ENCODE measurements at regions not wholly inside any gene's neighbourhood (a gene's known extent, or its start where the extent isn't known, plus 50 kb on each side); places are given as distances from the start of the nearest gene placed in this dataset.

DNA sequence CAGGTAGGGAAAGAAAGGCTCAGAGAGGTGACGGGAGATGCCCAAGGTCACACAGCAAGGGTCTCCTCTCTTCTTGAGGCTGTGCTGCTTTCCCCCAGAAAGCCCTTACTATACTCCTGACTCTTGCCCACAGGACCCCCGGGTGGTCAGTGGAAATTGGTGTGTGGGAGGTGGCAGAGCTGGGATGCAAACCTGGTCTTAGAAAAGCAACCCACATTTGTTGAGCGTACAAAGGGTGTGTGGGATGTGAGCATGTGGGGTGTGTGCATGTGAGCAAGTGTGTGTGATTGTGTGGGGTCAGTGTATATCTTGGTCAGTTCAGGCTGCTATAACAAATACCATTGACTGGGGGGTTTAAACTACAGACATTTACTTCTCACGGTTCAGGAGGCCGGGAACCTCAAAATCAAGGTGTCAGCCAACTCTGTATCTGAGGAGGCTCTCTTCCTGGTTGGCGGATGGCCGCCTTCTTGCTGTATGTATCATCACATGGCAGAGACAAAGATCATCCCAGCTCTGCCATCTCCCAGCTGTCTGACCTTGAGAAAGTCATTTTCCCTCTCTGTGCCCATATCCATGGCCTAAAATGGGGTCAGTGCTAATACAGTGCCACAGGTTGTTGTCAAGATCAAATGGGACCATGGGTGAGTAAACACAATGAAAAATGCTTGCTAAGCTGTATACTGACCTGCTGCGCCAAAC is 268.5 kb downstream of the PTPRU start:
- no peak for DNase-seq
- TF ChIP-seq CTCF (IDR thresholded peaks at IDR 0.05; ENCODE audit: low read depth, low read length, missing control alignments): no peak
- Histone ChIP-seq H3K27ac (no peak overlapping the region), H3K27me3 (replicated peaks) (peaks cover 2% of the 10 kb centered on the region), H3K4me3 (ENCODE audit: low read depth, low read length) (no peak overlapping the region), H3K36me3 (replicated peaks) (no peaks in the 10 kb centered on the region)
- in situ Hi-C loops (cut with HindIII; ENCODE audit: low pct_ligation_motif_present, low sequenced_read_pairs): no loop called here

GRCh38 chr1:29504196-29504595 is 267.9 kb downstream of the PTPRU start:
- Histone ChIP-seq H3K36me3 (replicated peaks) (no peaks in the 10 kb centered on the region), H3K27ac (no peak overlapping the region), H3K4me3 (ENCODE audit: low read depth, low read length) (no peak overlapping the region), H3K27me3 (replicated peaks) (no peaks in the 10 kb centered on the region)
- no peak for TF ChIP-seq CTCF (IDR thresholded peaks at IDR 0.05; ENCODE audit: low read depth, low read length, missing control alignments)
- no peak for DNase-seq
- in situ Hi-C loops (cut with HindIII; ENCODE audit: low pct_ligation_motif_present, low sequenced_read_pairs): no loop called here

DNA sequence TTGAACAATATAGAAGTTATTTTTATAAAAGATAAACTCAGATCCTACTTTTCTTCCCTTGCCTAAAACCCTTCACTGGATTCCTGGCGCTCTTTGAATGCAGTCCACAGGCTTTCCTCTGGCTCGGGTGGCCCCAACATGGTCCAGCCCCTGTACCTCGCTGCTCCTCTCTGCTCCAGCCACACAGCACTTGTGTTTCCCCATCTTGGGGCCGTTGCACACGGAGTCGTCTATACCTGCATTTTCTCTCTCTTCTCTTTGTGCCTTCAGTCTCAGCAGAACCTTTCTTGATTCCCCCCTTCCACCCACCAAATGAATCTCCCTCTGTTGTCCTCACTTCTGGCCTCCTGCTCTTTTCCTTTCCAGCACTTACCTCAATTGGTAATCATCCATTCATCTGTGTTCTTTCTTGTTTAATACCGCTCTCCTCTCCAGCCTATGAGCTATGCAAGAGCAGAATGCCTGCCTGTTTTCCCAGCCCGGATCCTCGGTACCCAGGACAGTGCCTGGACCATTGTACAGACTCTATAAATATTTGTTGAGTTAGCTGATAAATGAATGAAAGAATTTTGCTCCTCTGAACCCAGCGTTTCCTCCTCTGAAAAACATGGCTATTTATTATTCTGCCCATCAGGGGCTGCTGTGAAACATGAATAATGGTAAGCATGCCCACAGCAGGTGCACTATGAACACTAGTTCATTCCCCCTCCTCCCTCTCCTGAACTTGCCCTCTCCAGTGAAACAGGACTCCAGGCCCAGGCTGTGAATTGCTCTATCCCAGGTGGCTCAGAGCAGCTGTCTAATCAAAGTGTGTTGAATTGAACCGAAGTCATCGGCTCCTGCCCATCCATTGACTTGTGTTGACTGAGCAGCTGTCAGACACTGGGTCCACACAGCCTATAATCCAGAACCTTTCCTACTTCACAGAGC is 266.9 kb downstream of the PTPRU start:
- H3K4me3 ChIP-seq (ENCODE audit: low read depth, low read length): no peak overlapping the region
- H3K36me3 ChIP-seq (replicated peaks): no peaks in the 10 kb centered on the region
- no peak for TF ChIP-seq CTCF (IDR thresholded peaks at IDR 0.05; ENCODE audit: low read depth, low read length, missing control alignments)
- in situ Hi-C loops (cut with HindIII; ENCODE audit: low pct_ligation_motif_present, low sequenced_read_pairs): no loop called here
- no peak for DNase-seq
- no peak overlapping the region for H3K27ac ChIP-seq
- H3K27me3 ChIP-seq (replicated peaks): no peaks in the 10 kb centered on the region

DNA sequence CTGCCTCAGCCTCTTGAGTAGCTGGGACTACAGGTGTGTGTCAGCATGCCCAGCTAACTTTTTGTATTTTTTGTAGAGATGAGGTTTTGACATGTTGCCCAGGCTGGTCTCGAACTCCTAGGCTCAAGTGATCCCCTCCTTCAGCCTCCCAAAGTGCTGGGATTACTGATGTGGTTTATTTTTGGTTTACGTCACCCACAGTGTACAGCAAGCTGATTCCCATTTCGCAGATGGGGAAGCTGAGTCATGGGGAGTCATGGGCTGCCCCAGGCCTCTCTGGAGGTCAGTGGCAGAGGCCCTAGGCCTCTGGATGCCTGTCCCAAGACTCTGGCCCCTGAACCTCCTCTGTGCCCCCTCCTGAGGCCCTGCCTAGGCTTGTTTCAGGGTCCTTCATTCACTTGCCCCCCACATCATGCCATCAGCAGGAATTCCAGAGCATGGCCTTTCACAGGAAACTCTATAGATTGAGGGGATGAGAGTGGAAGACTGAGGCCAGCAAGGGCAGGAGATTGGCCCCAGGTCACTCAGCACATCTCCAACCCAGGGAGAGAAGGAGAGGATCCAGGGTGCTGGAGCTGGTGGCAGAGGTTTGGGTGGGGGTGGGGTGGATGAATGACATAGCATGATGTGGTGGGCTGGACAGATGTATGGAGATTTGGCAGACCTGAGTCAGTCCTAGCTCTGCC is 266.0 kb downstream of the PTPRU start:
- in situ Hi-C loops (cut with HindIII; ENCODE audit: low pct_ligation_motif_present, low sequenced_read_pairs): no loop called here
- H3K36me3 ChIP-seq (replicated peaks): no peaks in the 10 kb centered on the region
- DNase-seq: no peak
- H3K4me3 ChIP-seq (ENCODE audit: low read depth, low read length): no peak overlapping the region
- no peaks in the 10 kb centered on the region for H3K27me3 ChIP-seq (replicated peaks)
- no peak overlapping the region for H3K27ac ChIP-seq
- no peak for TF ChIP-seq CTCF (IDR thresholded peaks at IDR 0.05; ENCODE audit: low read depth, low read length, missing control alignments)

DNA sequence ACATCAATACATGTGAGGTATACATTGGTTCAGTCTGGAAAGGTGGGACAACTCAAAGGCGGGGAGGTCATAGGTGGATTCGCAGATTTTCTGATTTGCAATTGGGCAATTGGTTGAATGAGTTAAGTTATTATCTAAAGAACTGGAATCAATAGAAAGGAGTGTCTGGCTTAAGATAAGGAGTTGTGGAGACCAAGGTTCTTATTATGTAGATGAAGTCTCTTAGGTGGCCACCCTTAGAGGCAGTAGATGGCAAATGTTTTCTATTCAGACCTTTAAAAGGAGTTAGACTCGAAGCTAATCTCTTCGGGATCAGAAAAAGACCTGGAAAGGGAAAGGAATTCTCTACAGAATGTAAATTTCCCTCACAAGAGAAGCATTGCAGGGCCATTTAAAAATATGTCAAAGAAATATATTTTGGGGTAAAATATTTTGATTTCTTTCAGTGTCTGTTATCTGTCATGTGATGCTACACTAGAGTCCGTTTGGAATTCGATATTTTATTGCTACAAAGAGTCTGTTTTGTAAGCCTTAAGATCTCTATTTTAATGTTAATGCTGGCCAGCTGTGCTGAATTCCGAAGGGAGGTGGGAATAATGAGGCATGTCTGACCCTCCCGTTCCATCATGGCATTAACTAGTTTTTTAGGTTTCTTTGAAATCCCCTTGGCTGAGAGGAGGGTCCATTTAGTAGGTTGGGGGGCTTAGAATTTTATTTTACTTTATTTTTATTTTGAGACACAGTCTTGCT is 265.1 kb downstream of the PTPRU start:
- no peak for DNase-seq
- Histone ChIP-seq H3K27me3 (replicated peaks) (no peaks in the 10 kb centered on the region), H3K36me3 (replicated peaks) (no peaks in the 10 kb centered on the region), H3K27ac (no peak overlapping the region), H3K4me3 (ENCODE audit: low read depth, low read length) (no peak overlapping the region)
- in situ Hi-C loops (cut with HindIII; ENCODE audit: low pct_ligation_motif_present, low sequenced_read_pairs): no loop called here
- no peak for TF ChIP-seq CTCF (IDR thresholded peaks at IDR 0.05; ENCODE audit: low read depth, low read length, missing control alignments)
